ENCODE measurements at regions not wholly inside any gene's neighbourhood (a gene's known extent, or its start where the extent isn't known, plus 50 kb on each side); places are given as distances from the start of the nearest gene placed in this dataset.

- TF ChIP-seq, protein P1, sequence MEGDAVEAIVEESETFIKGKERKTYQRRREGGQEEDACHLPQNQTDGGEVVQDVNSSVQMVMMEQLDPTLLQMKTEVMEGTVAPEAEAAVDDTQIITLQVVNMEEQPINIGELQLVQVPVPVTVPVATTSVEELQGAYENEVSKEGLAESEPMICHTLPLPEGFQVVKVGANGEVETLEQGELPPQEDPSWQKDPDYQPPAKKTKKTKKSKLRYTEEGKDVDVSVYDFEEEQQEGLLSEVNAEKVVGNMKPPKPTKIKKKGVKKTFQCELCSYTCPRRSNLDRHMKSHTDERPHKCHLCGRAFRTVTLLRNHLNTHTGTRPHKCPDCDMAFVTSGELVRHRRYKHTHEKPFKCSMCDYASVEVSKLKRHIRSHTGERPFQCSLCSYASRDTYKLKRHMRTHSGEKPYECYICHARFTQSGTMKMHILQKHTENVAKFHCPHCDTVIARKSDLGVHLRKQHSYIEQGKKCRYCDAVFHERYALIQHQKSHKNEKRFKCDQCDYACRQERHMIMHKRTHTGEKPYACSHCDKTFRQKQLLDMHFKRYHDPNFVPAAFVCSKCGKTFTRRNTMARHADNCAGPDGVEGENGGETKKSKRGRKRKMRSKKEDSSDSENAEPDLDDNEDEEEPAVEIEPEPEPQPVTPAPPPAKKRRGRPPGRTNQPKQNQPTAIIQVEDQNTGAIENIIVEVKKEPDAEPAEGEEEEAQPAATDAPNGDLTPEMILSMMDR (IDR thresholded peaks at IDR 0.05 in 2 of 3, conservative IDR thresholded peaks at IDR 0.05 in 1 of 3; ENCODE audit: borderline replicate concordance in 1 of 3, insufficient read depth in 1 of 3, low read depth in 2 of 3, low read length in 2 of 3): no peak
- TF ChIP-seq EGR1 (IDR thresholded peaks at IDR 0.05; ENCODE audit: low read depth): no peak
- TF ChIP-seq POLR2AphosphoS5 (IDR thresholded peaks at IDR 0.05; ENCODE audit: low read depth, low read length): no peak
- TF ChIP-seq, protein P2, sequence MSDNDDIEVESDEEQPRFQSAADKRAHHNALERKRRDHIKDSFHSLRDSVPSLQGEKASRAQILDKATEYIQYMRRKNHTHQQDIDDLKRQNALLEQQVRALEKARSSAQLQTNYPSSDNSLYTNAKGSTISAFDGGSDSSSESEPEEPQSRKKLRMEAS (IDR thresholded peaks at IDR 0.05): no peak
- no peak for TF ChIP-seq RAD21 (IDR thresholded peaks at IDR 0.05; ENCODE audit: low read depth)
Measured at GRCh38 chr10:8224591-8224990, 170.1 kb downstream of the GATA3 start (continued).

GRCh38 chr10:8225187-8225586, 170.7 kb downstream of the GATA3 start:
- TF ChIP-seq TCF7L2 (IDR thresholded peaks at IDR 0.05; ENCODE audit: borderline replicate concordance, extremely low read depth, insufficient read depth, insufficient read length) (no peak), ATF3 (IDR thresholded peaks at IDR 0.05) (no peak), ZFX (IDR thresholded peaks at IDR 0.05) (no peak), EGR1 (IDR thresholded peaks at IDR 0.05; ENCODE audit: low read depth) (no peak)
- TF ChIP-seq, protein P3, sequence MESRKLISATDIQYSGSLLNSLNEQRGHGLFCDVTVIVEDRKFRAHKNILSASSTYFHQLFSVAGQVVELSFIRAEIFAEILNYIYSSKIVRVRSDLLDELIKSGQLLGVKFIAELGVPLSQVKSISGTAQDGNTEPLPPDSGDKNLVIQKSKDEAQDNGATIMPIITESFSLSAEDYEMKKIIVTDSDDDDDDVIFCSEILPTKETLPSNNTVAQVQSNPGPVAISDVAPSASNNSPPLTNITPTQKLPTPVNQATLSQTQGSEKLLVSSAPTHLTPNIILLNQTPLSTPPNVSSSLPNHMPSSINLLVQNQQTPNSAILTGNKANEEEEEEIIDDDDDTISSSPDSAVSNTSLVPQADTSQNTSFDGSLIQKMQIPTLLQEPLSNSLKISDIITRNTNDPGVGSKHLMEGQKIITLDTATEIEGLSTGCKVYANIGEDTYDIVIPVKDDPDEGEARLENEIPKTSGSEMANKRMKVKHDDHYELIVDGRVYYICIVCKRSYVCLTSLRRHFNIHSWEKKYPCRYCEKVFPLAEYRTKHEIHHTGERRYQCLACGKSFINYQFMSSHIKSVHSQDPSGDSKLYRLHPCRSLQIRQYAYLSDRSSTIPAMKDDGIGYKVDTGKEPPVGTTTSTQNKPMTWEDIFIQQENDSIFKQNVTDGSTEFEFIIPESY (IDR thresholded peaks at IDR 0.05; ENCODE audit: extremely low read depth, insufficient replicate concordance, low read length): no peak
- Histone ChIP-seq H3K4me1 (ENCODE audit: control insufficient read depth in 1 of 2, insufficient read depth in 2 of 2, low read length in 2 of 2) (no peaks in the 10 kb centered on the region), H4K20me1 (ENCODE audit: insufficient read depth) (no peaks in the 10 kb centered on the region), H3K4me3 (replicated peaks in 1 of 2; ENCODE audit: low read depth in 1 of 2, low read length in 2 of 2) (no peak overlapping the region), H3K27me3 (ENCODE audit: insufficient read depth, low read length) (no peaks in the 10 kb centered on the region), H3K9me2 (ENCODE audit: insufficient read depth) (no peaks in the 10 kb centered on the region), H3K9ac (ENCODE audit: low read length) (no peak overlapping the region), H3K36me3 (ENCODE audit: control insufficient read depth in 1 of 2, insufficient read depth in 2 of 2, low read length in 2 of 2) (no peaks in the 10 kb centered on the region), H3K27ac (ENCODE audit: low read depth, low read length) (no peak overlapping the region), H3K79me2 (ENCODE audit: insufficient read depth, low read length) (no peaks in the 10 kb centered on the region), H3K4me2 (ENCODE audit: low read length) (no peak overlapping the region), H2AFZ (ENCODE audit: low read depth, low read length, poor library complexity, severe bottlenecking) (no peak overlapping the region), H3K9me3 (ENCODE audit: control insufficient read depth in 1 of 2, insufficient read depth in 1 of 2, low read depth in 1 of 2, low read length in 2 of 2) (no peaks in the 10 kb centered on the region)
- POLR2A ChIA-PET: no interaction called here
- BruUV-seq (replicated peaks): no TSS peak
- DNase-seq (ENCODE audit: low read depth, low spot score) (no peak), ATAC-seq (no peak)
- intact Hi-C loops (cut with micrococcal nuclease): no loop called here
- CTCF ChIA-PET: no interaction called here
- RAD21 ChIA-PET (ENCODE audit: low non-redundant PET in 1 of 2, low total read pairs in 2 of 2, uncharacterized antibody in 2 of 2, unreplicated experiment in 2 of 2): no interaction called here

All from HCT116 (cell line).